Neural progenitor cell (in vitro differentiated cells): ENCODE measurements at regions not wholly inside any gene's neighbourhood (a gene's known extent, or its start where the extent isn't known, plus 50 kb on each side); places are given as distances from the start of the nearest gene placed in this dataset.

Experiments used
- CTCF ChIP-seq: fragments of 200-600 bp; sonication (generic); IDR thresholded peaks from 2 replicates; pipeline ENCODE4 v1.5.1; 2017; ENCODE audit warnings: antibody characterized with exemption, mild to moderate bottlenecking
- EZH2 ChIP-seq: fragments of 200-600 bp; sonication (generic); IDR thresholded peaks from 2 replicates; pipeline ENCODE4 v1.6.1; 2017; ENCODE audit warnings: antibody characterized with exemption, mild to moderate bottlenecking, moderate library complexity

DNA sequence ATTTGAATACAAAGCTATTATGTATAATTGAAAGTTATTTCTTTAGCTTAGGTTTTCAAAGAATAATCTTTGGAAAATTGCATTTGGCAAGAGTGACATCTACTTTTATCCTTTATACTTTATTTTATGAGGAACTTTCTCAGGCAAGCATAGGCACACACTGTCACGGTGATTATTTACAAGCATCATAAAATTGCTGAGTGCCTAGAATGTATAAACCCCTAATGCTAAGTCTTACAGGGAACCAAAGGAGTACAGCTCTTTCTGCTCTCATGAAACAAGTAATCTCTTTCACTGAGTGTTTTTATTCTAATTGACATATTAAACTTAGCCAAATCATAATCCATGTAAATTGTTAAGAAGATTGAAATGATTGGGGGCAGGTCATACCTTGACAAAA lies 154.9 kb downstream of the FSCB start:
- TF ChIP-seq EZH2 (no peak), CTCF (no peak)
